ENCODE measurements at regions not wholly inside any gene's neighbourhood (a gene's known extent, or its start where the extent isn't known, plus 50 kb on each side); places are given as distances from the start of the nearest gene placed in this dataset.

GRCh38 chr7:18228686-18229085 lies 201.0 kb upstream of the PRPS1L1 start:
- no peak overlapping the region for H3K4me3 ChIP-seq (ENCODE audit: low read length)
- no peaks in the 10 kb centered on the region for H3K36me3 ChIP-seq (ENCODE audit: insufficient read depth, low read depth, low read length)
- no peaks in the 10 kb centered on the region for H3K27me3 ChIP-seq (ENCODE audit: insufficient read depth, low read length)
- no peaks in the 10 kb centered on the region for H3K4me1 ChIP-seq (ENCODE audit: insufficient read depth, low read length)
- no peak overlapping the region for H3K27ac ChIP-seq (ENCODE audit: low read length)
- no peaks in the 10 kb centered on the region for H3K9me3 ChIP-seq (ENCODE audit: insufficient read depth, low read depth, low read length)
- H3K9ac ChIP-seq (ENCODE audit: low read depth, low read length), result no peak overlapping the region

- H3K9me3 ChIP-seq (ENCODE audit: insufficient read depth, low read depth, low read length), result no peaks in the 10 kb centered on the region
- no peak overlapping the region for H3K4me3 ChIP-seq (ENCODE audit: low read length)
- H3K4me1 ChIP-seq (ENCODE audit: insufficient read depth, low read length), result no peaks in the 10 kb centered on the region
- no peak overlapping the region for H3K27ac ChIP-seq (ENCODE audit: low read length)
- H3K9ac ChIP-seq (ENCODE audit: low read depth, low read length), result no peak overlapping the region
- no peaks in the 10 kb centered on the region for H3K27me3 ChIP-seq (ENCODE audit: insufficient read depth, low read length)
- H3K36me3 ChIP-seq (ENCODE audit: insufficient read depth, low read depth, low read length), result no peaks in the 10 kb centered on the region
Observed at GRCh38 chr7:18230271-18230670, 202.6 kb upstream of the PRPS1L1 start.

- Histone ChIP-seq H3K9me3 (ENCODE audit: insufficient read depth, low read depth, low read length) (no peaks in the 10 kb centered on the region), H3K4me3 (ENCODE audit: low read length) (no peak overlapping the region), H3K27ac (ENCODE audit: low read length) (no peak overlapping the region), H3K36me3 (ENCODE audit: insufficient read depth, low read depth, low read length) (no peaks in the 10 kb centered on the region), H3K27me3 (ENCODE audit: insufficient read depth, low read length) (no peaks in the 10 kb centered on the region), H3K9ac (ENCODE audit: low read depth, low read length) (no peak overlapping the region), H3K4me1 (ENCODE audit: insufficient read depth, low read length) (no peaks in the 10 kb centered on the region)
Observed at GRCh38 chr7:18231854-18232253, 204.2 kb upstream of the PRPS1L1 start.

GRCh38 chr7:18234519-18234918 lies 206.9 kb upstream of the PRPS1L1 start:
- no peak overlapping the region for H3K27ac ChIP-seq (ENCODE audit: low read length)
- H3K9me3 ChIP-seq (ENCODE audit: insufficient read depth, low read depth, low read length), result no peaks in the 10 kb centered on the region
- no peaks in the 10 kb centered on the region for H3K36me3 ChIP-seq (ENCODE audit: insufficient read depth, low read depth, low read length)
- H3K4me1 ChIP-seq (ENCODE audit: insufficient read depth, low read length), result no peaks in the 10 kb centered on the region
- no peak overlapping the region for H3K4me3 ChIP-seq (ENCODE audit: low read length)
- H3K27me3 ChIP-seq (ENCODE audit: insufficient read depth, low read length), result no peaks in the 10 kb centered on the region
- no peak overlapping the region for H3K9ac ChIP-seq (ENCODE audit: low read depth, low read length)

- no peak overlapping the region for H3K9ac ChIP-seq (ENCODE audit: low read depth, low read length)
- no peak overlapping the region for H3K4me3 ChIP-seq (ENCODE audit: low read length)
- no peaks in the 10 kb centered on the region for H3K27me3 ChIP-seq (ENCODE audit: insufficient read depth, low read length)
- no peaks in the 10 kb centered on the region for H3K9me3 ChIP-seq (ENCODE audit: insufficient read depth, low read depth, low read length)
- H3K27ac ChIP-seq (ENCODE audit: low read length), result no peak overlapping the region
- no peaks in the 10 kb centered on the region for H3K4me1 ChIP-seq (ENCODE audit: insufficient read depth, low read length)
- H3K36me3 ChIP-seq (ENCODE audit: insufficient read depth, low read depth, low read length), result no peaks in the 10 kb centered on the region
Observed at GRCh38 chr7:18235819-18236218, 208.2 kb upstream of the PRPS1L1 start.

- Histone ChIP-seq H3K4me1 (ENCODE audit: insufficient read depth, low read length) (no peaks in the 10 kb centered on the region), H3K27me3 (ENCODE audit: insufficient read depth, low read length) (peaks cover 9% of the 10 kb centered on the region), H3K4me3 (ENCODE audit: low read length) (no peak overlapping the region), H3K9me3 (ENCODE audit: insufficient read depth, low read depth, low read length) (no peaks in the 10 kb centered on the region), H3K27ac (ENCODE audit: low read length) (no peak overlapping the region), H3K9ac (ENCODE audit: low read depth, low read length) (no peak overlapping the region), H3K36me3 (ENCODE audit: insufficient read depth, low read depth, low read length) (no peaks in the 10 kb centered on the region)
Observed at GRCh38 chr7:18239212-18239611, 211.6 kb upstream of the PRPS1L1 start.

- no peak overlapping the region for H3K4me3 ChIP-seq (ENCODE audit: low read length)
- H3K27me3 ChIP-seq (ENCODE audit: insufficient read depth, low read length), result peaks cover 9% of the 10 kb centered on the region
- no peak overlapping the region for H3K27ac ChIP-seq (ENCODE audit: low read length)
- H3K9ac ChIP-seq (ENCODE audit: low read depth, low read length), result no peak overlapping the region
- H3K4me1 ChIP-seq (ENCODE audit: insufficient read depth, low read length), result no peaks in the 10 kb centered on the region
- no peaks in the 10 kb centered on the region for H3K36me3 ChIP-seq (ENCODE audit: insufficient read depth, low read depth, low read length)
- no peaks in the 10 kb centered on the region for H3K9me3 ChIP-seq (ENCODE audit: insufficient read depth, low read depth, low read length)
Observed at GRCh38 chr7:18241543-18242231, 214.0 kb upstream of the PRPS1L1 start.

- Histone ChIP-seq H3K9ac (ENCODE audit: low read depth, low read length) (no peak overlapping the region), H3K4me1 (ENCODE audit: insufficient read depth, low read length) (no peaks in the 10 kb centered on the region), H3K27me3 (ENCODE audit: insufficient read depth, low read length) (peaks cover 9% of the 10 kb centered on the region), H3K36me3 (ENCODE audit: insufficient read depth, low read depth, low read length) (no peaks in the 10 kb centered on the region), H3K4me3 (ENCODE audit: low read length) (no peak overlapping the region), H3K9me3 (ENCODE audit: insufficient read depth, low read depth, low read length) (no peaks in the 10 kb centered on the region), H3K27ac (ENCODE audit: low read length) (no peak overlapping the region)
Observed at GRCh38 chr7:18243731-18244130, 216.1 kb upstream of the PRPS1L1 start.

GRCh38 chr7:18250133-18250532 lies 222.5 kb upstream of the PRPS1L1 start:
- Histone ChIP-seq H3K27me3 (ENCODE audit: insufficient read depth, low read length) (no peaks in the 10 kb centered on the region), H3K9me3 (ENCODE audit: insufficient read depth, low read depth, low read length) (peaks cover 3% of the 10 kb centered on the region; the same call in 1 of the 2 replicates), H3K4me3 (ENCODE audit: low read length) (no peak overlapping the region), H3K4me1 (ENCODE audit: insufficient read depth, low read length) (no peaks in the 10 kb centered on the region), H3K36me3 (ENCODE audit: insufficient read depth, low read depth, low read length) (no peaks in the 10 kb centered on the region), H3K27ac (ENCODE audit: low read length) (no peak overlapping the region), H3K9ac (ENCODE audit: low read depth, low read length) (no peak overlapping the region)

- H3K9me3 ChIP-seq (ENCODE audit: insufficient read depth, low read depth, low read length), result peaks cover 8% of the 10 kb centered on the region; the same call in 1 of the 2 replicates
- H3K4me1 ChIP-seq (ENCODE audit: insufficient read depth, low read length), result no peaks in the 10 kb centered on the region
- H3K4me3 ChIP-seq (ENCODE audit: low read length), result no peak overlapping the region
- H3K27me3 ChIP-seq (ENCODE audit: insufficient read depth, low read length), result no peaks in the 10 kb centered on the region
- no peaks in the 10 kb centered on the region for H3K36me3 ChIP-seq (ENCODE audit: insufficient read depth, low read depth, low read length)
- no peak overlapping the region for H3K9ac ChIP-seq (ENCODE audit: low read depth, low read length)
- H3K27ac ChIP-seq (ENCODE audit: low read length), result no peak overlapping the region
Observed at GRCh38 chr7:18257711-18258110, 230.1 kb upstream of the PRPS1L1 start.

GRCh38 chr7:18262058-18262457 lies 233.5 kb upstream of the HDAC9 start:
- Histone ChIP-seq H3K36me3 (ENCODE audit: insufficient read depth, low read depth, low read length) (no peaks in the 10 kb centered on the region), H3K4me3 (ENCODE audit: low read length) (no peak overlapping the region), H3K4me1 (ENCODE audit: insufficient read depth, low read length) (no peaks in the 10 kb centered on the region), H3K27me3 (ENCODE audit: insufficient read depth, low read length) (no peaks in the 10 kb centered on the region), H3K9ac (ENCODE audit: low read depth, low read length) (no peak overlapping the region), H3K9me3 (ENCODE audit: insufficient read depth, low read depth, low read length) (peaks cover 8% of the 10 kb centered on the region; the same call in 1 of the 2 replicates), H3K27ac (ENCODE audit: low read length) (no peak overlapping the region)

- Histone ChIP-seq H3K4me1 (ENCODE audit: insufficient read depth, low read length) (no peaks in the 10 kb centered on the region), H3K9ac (ENCODE audit: low read depth, low read length) (no peak overlapping the region), H3K27ac (ENCODE audit: low read length) (no peak overlapping the region), H3K9me3 (ENCODE audit: insufficient read depth, low read depth, low read length) (peaks cover 8% of the 10 kb centered on the region; the same call in 1 of the 2 replicates), H3K27me3 (ENCODE audit: insufficient read depth, low read length) (no peaks in the 10 kb centered on the region), H3K36me3 (ENCODE audit: insufficient read depth, low read depth, low read length) (no peaks in the 10 kb centered on the region), H3K4me3 (ENCODE audit: low read length) (no peak overlapping the region)
Observed at GRCh38 chr7:18265611-18266281, 229.8 kb upstream of the HDAC9 start.

Data from iPS-20b (cell line).